IPS-15b (cell line): ENCODE measurements at regions not wholly inside any gene's neighbourhood (a gene's known extent, or its start where the extent isn't known, plus 50 kb on each side); places are given as distances from the start of the nearest gene placed in this dataset.

Experiments used
- H3K27me3 ChIP-seq: one replicate; pipeline ENCODE4 v1.6.1; 2013; ENCODE audit warnings: low read length; ENCODE audit not compliant: control insufficient read depth, insufficient read depth
- H3K36me3 ChIP-seq: one replicate; pipeline ENCODE4 v1.6.1; 2013; ENCODE audit warnings: low read length; ENCODE audit not compliant: control insufficient read depth, insufficient read depth
- H3K4me1 ChIP-seq: one replicate; pipeline ENCODE4 v1.6.1; 2013; ENCODE audit warnings: mild to moderate bottlenecking, low read length; ENCODE audit not compliant: control insufficient read depth, insufficient read depth
- H3K4me3 ChIP-seq: one replicate; pipeline ENCODE4 v1.5.1; 2013; ENCODE audit warnings: low read depth, low read length
- H3K9ac ChIP-seq: one replicate; pipeline ENCODE4 v1.6.1; 2013; ENCODE audit warnings: low read depth, mild to moderate bottlenecking, low read length
- H3K9me3 ChIP-seq: one replicate; pipeline ENCODE4 v1.6.1; 2013; ENCODE audit warnings: mild to moderate bottlenecking, low read length; ENCODE audit not compliant: control insufficient read depth, insufficient read depth

DNA sequence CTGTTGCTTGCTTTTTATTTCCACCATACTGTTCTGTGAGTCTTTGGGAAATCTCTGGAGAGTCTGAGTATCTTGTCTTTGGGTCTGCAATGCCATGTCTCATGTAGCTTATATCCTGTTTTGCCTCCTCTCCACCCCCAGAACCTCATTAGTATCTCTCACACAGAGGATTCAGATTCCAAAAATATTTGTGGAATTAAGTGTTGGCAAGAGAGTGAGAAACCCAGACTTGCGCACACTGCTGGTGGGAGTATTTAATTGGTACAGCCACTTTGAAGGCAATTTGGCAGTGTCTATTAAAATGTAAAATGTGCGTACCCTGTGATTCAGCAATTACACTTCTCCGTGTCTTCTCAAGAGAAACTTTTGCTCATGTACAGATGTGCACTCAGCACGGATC lies 68.6 kb downstream of the ZNF621 start:
- no peak overlapping the region for H3K9ac ChIP-seq
- no peaks in the 10 kb centered on the region for H3K36me3 ChIP-seq
- no peaks in the 10 kb centered on the region for H3K4me1 ChIP-seq
- no peaks in the 10 kb centered on the region for H3K9me3 ChIP-seq
- no peaks in the 10 kb centered on the region for H3K27me3 ChIP-seq
- no peak overlapping the region for H3K4me3 ChIP-seq

DNA sequence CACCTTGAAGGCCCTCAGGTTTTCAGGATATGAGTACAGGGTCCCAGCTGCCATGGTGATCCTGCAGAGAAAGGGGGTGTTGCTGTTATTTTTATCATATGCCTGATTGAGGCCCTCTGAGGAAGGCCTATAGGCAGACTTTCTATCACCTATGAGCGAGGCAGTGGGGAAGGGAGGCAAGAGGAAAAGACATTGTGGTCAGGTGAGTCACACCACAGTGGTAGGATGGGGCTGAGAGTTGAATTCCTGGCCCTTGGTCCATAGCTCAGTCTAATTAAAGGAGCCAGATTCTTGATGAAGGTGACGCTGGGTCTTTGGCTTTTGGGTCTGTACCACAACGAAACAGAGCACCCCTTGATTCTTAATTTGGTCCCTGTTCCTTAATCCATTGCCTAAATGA lies 72.7 kb downstream of the ZNF621 start:
- Histone ChIP-seq H3K27me3 (no peaks in the 10 kb centered on the region), H3K9me3 (no peaks in the 10 kb centered on the region), H3K36me3 (no peaks in the 10 kb centered on the region), H3K9ac (no peak overlapping the region), H3K4me1 (no peaks in the 10 kb centered on the region), H3K4me3 (no peak overlapping the region)

DNA sequence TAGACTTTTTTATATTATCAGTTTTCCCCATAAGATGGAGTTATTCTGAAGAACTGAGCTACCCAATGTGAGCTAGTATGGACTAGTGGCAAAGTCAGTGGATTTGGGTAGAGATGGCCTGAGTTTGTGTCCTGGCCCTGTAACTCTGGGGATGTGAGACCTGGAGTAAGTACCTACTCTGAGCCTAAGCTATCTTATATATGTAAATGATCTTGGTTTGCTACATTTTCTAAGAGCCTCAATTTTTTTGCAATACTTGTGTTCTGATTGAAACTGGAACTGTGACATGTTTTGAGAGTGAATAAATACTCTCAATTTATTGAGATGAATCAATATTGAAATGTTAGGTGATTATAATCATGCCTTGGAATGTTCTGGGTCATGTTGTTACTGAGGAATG lies 73.6 kb downstream of the ZNF621 start:
- no peak overlapping the region for H3K9ac ChIP-seq

DNA sequence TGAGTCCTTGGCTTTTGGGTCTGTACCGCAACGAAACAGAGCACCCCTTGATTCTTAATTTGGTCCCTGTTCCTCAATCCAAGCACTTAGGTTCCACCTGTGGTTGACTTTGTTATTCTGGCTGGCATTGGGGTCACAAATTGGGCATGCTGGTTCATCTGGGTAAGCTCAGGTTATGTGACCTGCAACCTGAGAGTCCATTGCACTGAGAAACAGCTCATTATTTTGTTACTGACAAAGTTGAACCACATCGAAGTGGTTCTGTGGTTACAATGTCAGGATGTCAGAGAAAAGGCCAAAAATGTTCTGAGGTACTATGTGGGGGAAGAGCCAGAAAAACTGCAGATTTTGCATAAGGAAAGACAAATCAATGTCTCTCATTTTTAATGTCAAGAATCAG lies 74.2 kb downstream of the ZNF621 start:
- H3K4me1 ChIP-seq, result no peaks in the 10 kb centered on the region
- no peak overlapping the region for H3K9ac ChIP-seq
- H3K36me3 ChIP-seq, result no peaks in the 10 kb centered on the region
- H3K9me3 ChIP-seq, result no peaks in the 10 kb centered on the region
- no peak overlapping the region for H3K4me3 ChIP-seq
- H3K27me3 ChIP-seq, result no peaks in the 10 kb centered on the region

More for the DNA sequence above, 73.6 kb downstream of the ZNF621 start:
- H3K27me3 ChIP-seq, result no peaks in the 10 kb centered on the region
- H3K4me3 ChIP-seq, result no peak overlapping the region
- H3K9me3 ChIP-seq, result no peaks in the 10 kb centered on the region
- no peaks in the 10 kb centered on the region for H3K4me1 ChIP-seq
- no peaks in the 10 kb centered on the region for H3K36me3 ChIP-seq

DNA sequence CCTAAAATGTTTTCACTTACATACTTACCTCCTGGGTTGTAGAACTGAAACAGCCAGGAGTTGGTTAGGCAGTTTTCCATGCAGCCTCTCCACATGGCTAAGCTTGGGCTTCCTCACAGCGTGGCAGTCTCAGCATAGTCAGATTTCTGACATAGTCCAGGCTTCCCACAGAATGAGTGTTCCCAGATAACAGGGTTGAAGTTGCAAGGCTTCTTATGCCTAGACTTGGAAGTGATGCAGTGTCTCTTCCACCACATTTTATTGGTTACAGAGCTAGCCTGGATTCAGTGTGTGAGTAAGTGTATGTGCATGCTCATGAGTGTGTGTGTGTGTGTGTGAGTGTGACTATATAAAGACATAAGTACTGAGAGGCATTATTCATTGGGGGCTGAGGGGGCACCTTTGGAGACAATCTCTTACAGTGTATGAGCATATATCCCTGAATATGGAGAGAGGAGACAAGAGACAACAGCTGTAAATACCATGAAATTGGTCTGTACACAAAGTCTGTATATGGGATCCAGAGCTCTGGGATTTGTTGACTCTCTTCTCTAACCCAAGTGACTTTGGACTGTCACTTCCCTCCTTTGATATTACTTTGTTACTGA lies 78.1 kb downstream of the ZNF621 start:
- no peaks in the 10 kb centered on the region for H3K9me3 ChIP-seq
- no peaks in the 10 kb centered on the region for H3K36me3 ChIP-seq
- H3K27me3 ChIP-seq, result no peaks in the 10 kb centered on the region
- H3K4me1 ChIP-seq, result no peaks in the 10 kb centered on the region
- H3K9ac ChIP-seq, result no peak overlapping the region
- H3K4me3 ChIP-seq, result no peak overlapping the region

DNA sequence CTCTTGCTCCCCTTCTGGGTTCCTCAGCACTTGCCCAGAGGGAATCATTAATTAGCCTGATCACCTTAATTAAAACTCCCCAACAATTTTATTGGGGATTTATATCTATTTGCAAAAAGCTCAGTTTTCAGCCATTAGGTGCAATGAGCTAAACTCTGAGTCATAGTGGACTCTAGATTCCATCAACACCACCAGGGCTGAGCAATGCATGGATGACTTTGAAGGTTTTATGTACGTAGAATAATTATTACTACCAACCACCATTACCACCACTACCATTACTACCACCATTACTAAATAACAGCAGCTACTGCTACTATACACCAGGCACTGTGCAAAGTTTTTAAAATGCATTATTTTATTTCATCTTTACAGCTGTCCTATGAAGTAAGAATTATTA lies 81.2 kb downstream of the ZNF621 start:
- no peaks in the 10 kb centered on the region for H3K27me3 ChIP-seq
- no peaks in the 10 kb centered on the region for H3K4me1 ChIP-seq
- H3K9ac ChIP-seq, result no peak overlapping the region
- H3K9me3 ChIP-seq, result no peaks in the 10 kb centered on the region
- no peak overlapping the region for H3K4me3 ChIP-seq
- H3K36me3 ChIP-seq, result no peaks in the 10 kb centered on the region

DNA sequence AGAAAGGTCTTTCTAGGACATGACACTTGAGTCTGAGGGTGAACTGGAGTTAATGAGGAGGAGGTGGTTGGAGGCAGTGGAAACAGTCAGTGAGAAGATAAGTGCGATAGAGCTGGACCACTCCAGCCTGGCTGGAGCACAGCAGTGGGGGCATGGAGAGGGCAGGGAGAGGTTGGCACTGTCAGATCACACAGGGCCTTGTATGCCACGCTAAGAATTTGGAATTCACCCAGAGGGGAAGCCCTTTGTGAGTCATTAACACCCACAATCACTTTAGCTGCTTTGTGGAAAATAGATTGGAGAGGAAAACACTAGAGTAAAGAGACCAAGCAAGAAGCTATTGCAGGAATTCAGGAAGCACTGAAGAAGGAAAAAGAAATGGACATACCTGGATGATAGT lies 83.3 kb downstream of the ZNF621 start:
- Histone ChIP-seq H3K9ac (no peak overlapping the region), H3K36me3 (no peaks in the 10 kb centered on the region), H3K27me3 (no peaks in the 10 kb centered on the region), H3K4me1 (peaks cover 11% of the 10 kb centered on the region), H3K4me3 (no peak overlapping the region), H3K9me3 (no peaks in the 10 kb centered on the region)

DNA sequence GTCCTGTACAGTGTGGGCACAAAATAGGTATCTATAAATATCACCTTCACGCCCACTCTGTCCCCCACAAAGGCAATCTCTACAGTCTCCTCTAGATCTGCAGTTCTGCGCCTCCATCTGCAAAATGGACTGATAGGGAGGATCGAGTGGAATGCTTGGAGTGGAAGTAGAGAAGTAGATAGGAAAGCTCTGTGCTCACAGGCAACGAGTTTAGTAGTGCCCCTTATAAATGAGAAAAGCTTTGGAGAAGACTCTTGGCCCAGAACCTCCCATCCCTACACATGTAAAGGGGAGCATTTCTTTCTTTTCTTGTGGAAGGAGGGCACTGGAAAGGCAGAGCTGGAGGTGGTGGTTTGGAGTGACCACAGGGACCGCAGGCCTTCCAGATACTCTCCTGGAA lies 88.5 kb downstream of the ZNF621 start:
- Histone ChIP-seq H3K9me3 (no peaks in the 10 kb centered on the region), H3K9ac (no peak overlapping the region), H3K36me3 (no peaks in the 10 kb centered on the region), H3K4me1 (peaks cover 26% of the 10 kb centered on the region), H3K4me3 (no peak overlapping the region), H3K27me3 (no peaks in the 10 kb centered on the region)

DNA sequence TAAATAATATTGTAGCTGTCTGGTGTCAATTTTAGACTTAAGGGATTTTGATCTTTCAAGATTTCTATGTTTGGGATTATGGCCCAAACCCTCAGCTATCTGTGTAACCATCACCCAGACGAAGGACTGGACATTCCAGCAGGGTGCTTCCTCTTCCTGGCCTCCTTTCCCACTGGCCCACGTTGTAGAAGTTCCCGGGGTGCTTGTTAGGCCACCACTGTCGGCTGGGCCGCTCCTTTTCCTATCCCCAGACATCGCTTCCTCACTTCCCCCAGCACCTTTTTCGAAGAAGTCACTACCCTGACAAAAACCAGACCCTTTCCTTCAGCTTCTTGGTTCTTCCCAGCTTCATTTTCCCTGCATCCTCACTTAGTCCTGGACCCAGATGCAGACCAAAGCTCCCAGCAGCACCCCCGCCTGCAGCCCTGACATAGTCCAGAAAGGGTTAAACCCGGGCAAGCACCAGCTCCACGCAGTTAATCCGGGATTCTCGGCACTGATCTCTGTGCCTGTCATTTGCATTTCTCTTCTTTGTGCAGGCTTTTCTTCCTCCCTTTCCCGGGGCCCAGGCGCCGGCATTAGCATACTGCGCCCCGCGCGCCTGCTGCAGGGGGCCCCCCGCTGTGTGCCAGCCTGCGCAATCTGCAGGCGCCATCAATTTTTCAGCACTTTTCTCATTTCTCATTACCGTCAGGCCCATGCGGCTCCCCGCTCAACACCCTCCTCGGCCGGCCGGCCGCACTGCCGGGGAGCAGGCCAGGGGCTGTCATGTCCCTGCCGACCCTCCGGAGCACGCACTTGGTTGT lies 90.6 kb downstream of the ZNF621 start:
- H3K9ac ChIP-seq, result no peak overlapping the region
- H3K27me3 ChIP-seq, result no peaks in the 10 kb centered on the region
- H3K4me1 ChIP-seq, result peaks cover 26% of the 10 kb centered on the region
- H3K36me3 ChIP-seq, result no peaks in the 10 kb centered on the region
- H3K9me3 ChIP-seq, result no peaks in the 10 kb centered on the region
- H3K4me3 ChIP-seq, result peak overlapping the region; percentile 44

DNA sequence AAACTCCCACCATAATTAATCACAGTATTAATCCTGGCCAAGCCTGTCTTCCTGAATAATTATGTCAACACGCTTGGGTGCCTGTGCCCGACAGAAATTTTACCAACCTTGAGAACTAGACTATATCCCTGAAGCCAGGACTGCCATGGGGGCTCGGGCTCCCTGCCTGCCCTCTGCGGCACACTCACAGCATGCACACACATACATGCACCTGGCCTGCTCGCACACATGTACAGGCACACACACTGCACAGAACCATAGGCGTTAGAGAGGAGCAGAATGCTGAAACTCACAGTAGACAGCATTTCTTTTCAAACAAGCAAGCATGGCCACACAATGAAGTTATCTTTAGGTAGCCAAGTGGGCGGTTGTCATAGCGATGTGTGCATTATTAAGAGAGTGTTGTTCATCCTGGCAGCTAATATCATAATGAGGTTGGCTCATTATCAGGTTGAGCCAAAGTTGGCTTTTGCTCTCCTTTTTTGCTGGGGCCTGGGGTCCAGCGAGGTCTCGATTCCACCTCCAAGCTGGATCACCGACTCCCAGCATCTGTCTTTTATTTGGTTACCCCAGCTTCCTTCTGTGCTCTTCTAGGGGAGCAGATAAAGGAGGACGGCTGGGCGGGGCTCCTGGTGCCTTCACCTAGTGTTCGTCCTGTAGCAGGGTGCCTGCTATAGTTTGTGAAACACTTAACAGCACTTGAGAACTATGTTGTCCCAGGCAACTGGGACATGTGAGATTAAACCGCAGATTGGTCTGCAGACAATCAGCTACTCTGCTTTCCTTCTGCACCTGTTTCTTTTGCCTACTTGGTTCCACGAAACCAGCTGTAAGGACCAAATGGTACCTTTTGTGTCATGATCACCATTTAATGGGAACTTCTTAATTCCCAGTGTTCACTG lies 91.4 kb downstream of the ZNF621 start:
- H3K9ac ChIP-seq, result no peak overlapping the region
- H3K9me3 ChIP-seq, result no peaks in the 10 kb centered on the region
- H3K4me3 ChIP-seq, result peak overlapping the region; percentile 44
- H3K4me1 ChIP-seq, result peaks cover 26% of the 10 kb centered on the region
- H3K27me3 ChIP-seq, result no peaks in the 10 kb centered on the region
- H3K36me3 ChIP-seq, result no peaks in the 10 kb centered on the region

DNA sequence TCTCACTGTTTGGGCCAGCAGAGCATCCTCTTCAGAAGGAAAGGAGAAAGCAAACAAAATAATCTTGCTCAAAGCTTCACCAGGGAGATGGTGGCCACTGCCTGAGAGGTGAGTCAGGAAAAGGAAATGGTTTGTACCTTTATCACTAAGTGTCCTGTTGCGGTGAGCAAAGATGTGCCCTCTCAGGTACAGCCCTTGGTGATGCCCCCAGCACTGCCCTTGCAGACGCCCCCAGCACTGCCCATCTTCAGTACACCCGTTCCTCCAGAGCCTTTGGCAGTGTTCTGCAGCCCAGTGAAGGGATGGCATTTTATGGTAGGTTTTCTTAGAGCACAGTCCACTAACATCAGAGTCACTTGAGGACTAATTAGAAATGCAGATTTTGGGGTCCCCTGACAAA lies 92.3 kb downstream of the ZNF621 start:
- Histone ChIP-seq H3K27me3 (no peaks in the 10 kb centered on the region), H3K36me3 (no peaks in the 10 kb centered on the region), H3K4me1 (peaks cover 20% of the 10 kb centered on the region), H3K9me3 (no peaks in the 10 kb centered on the region), H3K9ac (no peak overlapping the region), H3K4me3 (no peak overlapping the region)
